Osteoblast (primary cell): ENCODE measurements at regions not wholly inside any gene's neighbourhood (a gene's known extent, or its start where the extent isn't known, plus 50 kb on each side); places are given as distances from the start of the nearest gene placed in this dataset.

Experiments
- DNase-seq: peaks from one replicate; pipeline ENCODE4 v3.0.0; 2011; ENCODE audit warnings: low spot score, mixed read lengths; ENCODE audit not compliant: insufficient read length; ENCODE audit errors: missing footprints
- H2AFZ ChIP-seq: 2 replicates; pipeline ENCODE4 v1.6.0; 2011; ENCODE audit warnings: mild to moderate bottlenecking, low read length
- H3K27ac ChIP-seq: 2 replicates; pipeline ENCODE4 v1.5.1; 2011; ENCODE audit warnings: mild to moderate bottlenecking, low read depth, low read length, moderate library complexity
- H3K27me3 ChIP-seq: 2 replicates; pipeline ENCODE4 v1.6.0; 2012; ENCODE audit warnings: mild to moderate bottlenecking, control low read depth, inconsistent platforms, low read length, moderate library complexity; ENCODE audit not compliant: insufficient read depth
- H3K36me3 ChIP-seq: 2 replicates; pipeline ENCODE4 v1.5.1; 2011; ENCODE audit warnings: mild to moderate bottlenecking, low read length, control low read depth, moderate library complexity; ENCODE audit not compliant: insufficient read depth
- H3K4me1 ChIP-seq: 2 replicates; pipeline ENCODE4 v1.5.1; 2011; ENCODE audit warnings: mild to moderate bottlenecking, low read length, control low read depth, moderate library complexity; ENCODE audit not compliant: insufficient read depth
- H3K4me2 ChIP-seq: 2 replicates; pipeline ENCODE4 v1.6.0; 2011; ENCODE audit warnings: mild to moderate bottlenecking, low read length; ENCODE audit not compliant: insufficient read depth
- H3K4me3 ChIP-seq: fragments of 200-600 bp; sonication (generic); 3 replicates; pipeline ENCODE4 v1.5.1; 2012; ENCODE audit warnings: mild to moderate bottlenecking, low read length, inconsistent platforms; ENCODE audit not compliant: insufficient read depth
- H3K79me2 ChIP-seq: 2 replicates; pipeline ENCODE4 v1.6.0; 2012; ENCODE audit warnings: mild to moderate bottlenecking, low read length, control low read depth, inconsistent platforms; ENCODE audit not compliant: insufficient read depth
- H3K9me3 ChIP-seq: 2 replicates; pipeline ENCODE4 v1.5.1; 2011; ENCODE audit warnings: low read depth, low read length, control low read depth
- H4K20me1 ChIP-seq: 2 replicates; pipeline ENCODE4 v1.6.0; 2012; ENCODE audit warnings: mild to moderate bottlenecking, low read length, control low read depth; ENCODE audit not compliant: insufficient read depth
- TF ChIP-seq, protein P1 (sequence below): IDR thresholded peaks from 2 replicates; pipeline ENCODE4 v1.5.1; 2011; ENCODE audit warnings: mild to moderate bottlenecking, low read depth, low read length, moderate library complexity; ENCODE audit errors: extremely low read depth

DNA sequence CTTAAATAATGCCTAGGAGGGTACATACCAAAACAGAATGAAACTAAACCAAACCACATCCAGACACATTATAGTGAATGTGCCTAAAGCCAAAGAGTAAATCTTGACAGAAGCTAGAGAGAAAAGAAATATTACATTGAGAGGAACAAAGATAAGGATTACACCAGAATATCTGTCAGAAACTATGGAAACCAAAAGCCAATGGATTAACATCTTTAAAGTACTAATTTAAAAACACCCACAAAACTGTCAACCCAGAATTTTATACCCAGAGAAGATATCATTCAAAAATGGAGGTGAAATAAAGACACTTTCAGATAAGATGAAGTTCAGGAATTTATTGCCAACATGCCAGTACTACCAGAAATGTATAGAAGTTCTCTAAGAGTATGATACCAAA is 198.5 kb upstream of the ZEB2 start:
- Histone ChIP-seq H3K4me2 (no peak overlapping the region), H3K9me3 (no peaks in the 10 kb centered on the region), H3K4me1 (no peaks in the 10 kb centered on the region), H4K20me1 (no peaks in the 10 kb centered on the region), H3K27me3 (no peaks in the 10 kb centered on the region), H3K36me3 (no peaks in the 10 kb centered on the region), H2AFZ (no peak overlapping the region), H3K79me2 (no peaks in the 10 kb centered on the region), H3K27ac (no peak overlapping the region), H3K4me3 (no peak overlapping the region)
- TF ChIP-seq, protein P1, sequence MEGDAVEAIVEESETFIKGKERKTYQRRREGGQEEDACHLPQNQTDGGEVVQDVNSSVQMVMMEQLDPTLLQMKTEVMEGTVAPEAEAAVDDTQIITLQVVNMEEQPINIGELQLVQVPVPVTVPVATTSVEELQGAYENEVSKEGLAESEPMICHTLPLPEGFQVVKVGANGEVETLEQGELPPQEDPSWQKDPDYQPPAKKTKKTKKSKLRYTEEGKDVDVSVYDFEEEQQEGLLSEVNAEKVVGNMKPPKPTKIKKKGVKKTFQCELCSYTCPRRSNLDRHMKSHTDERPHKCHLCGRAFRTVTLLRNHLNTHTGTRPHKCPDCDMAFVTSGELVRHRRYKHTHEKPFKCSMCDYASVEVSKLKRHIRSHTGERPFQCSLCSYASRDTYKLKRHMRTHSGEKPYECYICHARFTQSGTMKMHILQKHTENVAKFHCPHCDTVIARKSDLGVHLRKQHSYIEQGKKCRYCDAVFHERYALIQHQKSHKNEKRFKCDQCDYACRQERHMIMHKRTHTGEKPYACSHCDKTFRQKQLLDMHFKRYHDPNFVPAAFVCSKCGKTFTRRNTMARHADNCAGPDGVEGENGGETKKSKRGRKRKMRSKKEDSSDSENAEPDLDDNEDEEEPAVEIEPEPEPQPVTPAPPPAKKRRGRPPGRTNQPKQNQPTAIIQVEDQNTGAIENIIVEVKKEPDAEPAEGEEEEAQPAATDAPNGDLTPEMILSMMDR, result no peak
- DNase-seq, result no peak

DNA sequence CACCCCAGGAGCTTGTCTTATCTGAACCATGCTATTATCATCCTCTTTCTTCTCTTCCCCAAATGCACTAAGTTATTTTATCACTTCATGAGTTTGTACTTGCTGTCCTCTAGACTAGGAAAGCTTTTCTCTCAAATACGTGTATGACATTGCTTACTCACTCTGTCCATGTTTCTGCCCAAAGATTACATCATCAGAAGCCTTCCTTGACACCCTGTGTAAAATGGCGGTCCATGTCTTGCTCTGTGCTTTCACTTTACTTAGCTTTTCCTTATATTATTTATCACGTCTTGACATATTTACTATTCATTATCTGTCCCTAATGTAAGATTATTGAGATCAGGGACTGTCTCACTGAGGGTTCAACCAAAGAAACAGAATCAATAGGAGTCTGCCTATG is 196.1 kb upstream of the ZEB2 start:
- H2AFZ ChIP-seq, result no peak overlapping the region
- H3K27me3 ChIP-seq, result no peaks in the 10 kb centered on the region
- TF ChIP-seq, protein P1, result no peak
- no peaks in the 10 kb centered on the region for H3K9me3 ChIP-seq
- H4K20me1 ChIP-seq, result no peaks in the 10 kb centered on the region
- H3K27ac ChIP-seq, result no peak overlapping the region
- DNase-seq, result no peak
- H3K4me3 ChIP-seq, result no peak overlapping the region
- H3K79me2 ChIP-seq, result no peaks in the 10 kb centered on the region
- H3K36me3 ChIP-seq, result no peaks in the 10 kb centered on the region
- H3K4me1 ChIP-seq, result no peaks in the 10 kb centered on the region
- H3K4me2 ChIP-seq, result no peak overlapping the region

DNA sequence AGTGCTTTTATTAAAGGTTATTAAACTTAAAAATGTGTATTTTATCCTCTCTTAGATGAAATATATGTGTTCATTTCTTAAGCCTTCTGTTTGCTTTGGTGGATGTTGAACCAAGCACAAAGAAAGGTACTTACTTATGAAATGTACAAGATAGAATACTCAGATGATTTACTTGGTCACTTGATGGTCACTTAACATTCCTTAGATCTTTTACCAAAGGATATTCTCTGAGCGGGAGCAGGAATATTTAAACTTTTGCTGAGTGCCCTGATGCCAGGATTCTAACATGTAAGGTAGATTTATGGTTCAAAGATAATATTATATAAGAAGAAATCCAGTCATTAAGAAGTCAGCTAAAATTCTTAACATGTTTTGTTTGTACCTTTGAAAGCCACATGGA is 193.5 kb upstream of the ZEB2 start:
- H3K9me3 ChIP-seq, result no peaks in the 10 kb centered on the region
- no peak for DNase-seq
- TF ChIP-seq, protein P1, result no peak
- H3K4me2 ChIP-seq, result no peak overlapping the region
- H3K4me1 ChIP-seq, result no peaks in the 10 kb centered on the region
- no peaks in the 10 kb centered on the region for H4K20me1 ChIP-seq
- no peak overlapping the region for H3K27ac ChIP-seq
- H2AFZ ChIP-seq, result no peak overlapping the region
- no peaks in the 10 kb centered on the region for H3K36me3 ChIP-seq
- H3K79me2 ChIP-seq, result no peaks in the 10 kb centered on the region
- H3K4me3 ChIP-seq, result no peak overlapping the region
- no peaks in the 10 kb centered on the region for H3K27me3 ChIP-seq

DNA sequence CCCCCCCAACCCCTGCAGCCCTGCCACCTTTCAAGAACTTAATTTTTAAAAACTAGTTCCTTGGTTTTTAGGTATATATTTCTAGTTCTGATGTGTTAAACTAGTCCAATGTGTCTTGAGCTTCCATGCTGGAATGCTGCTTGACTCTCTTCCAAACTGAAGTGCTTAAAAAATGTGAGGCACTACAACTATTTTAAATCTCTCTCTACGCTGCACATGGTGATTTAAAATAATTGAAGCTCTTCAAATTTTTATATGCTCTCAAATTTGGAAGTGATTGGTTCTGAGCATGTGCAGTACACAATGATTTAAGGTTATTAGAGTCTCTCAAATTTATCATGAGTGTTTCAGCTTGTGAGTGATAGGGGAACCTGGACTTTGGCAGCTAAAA is 192.6 kb upstream of the ZEB2 start:
- Histone ChIP-seq H3K4me3 (no peak overlapping the region), H3K36me3 (no peaks in the 10 kb centered on the region), H3K79me2 (no peaks in the 10 kb centered on the region), H3K4me2 (no peak overlapping the region), H3K4me1 (no peaks in the 10 kb centered on the region), H3K27ac (no peak overlapping the region), H4K20me1 (no peaks in the 10 kb centered on the region), H2AFZ (no peak overlapping the region), H3K9me3 (no peaks in the 10 kb centered on the region), H3K27me3 (no peaks in the 10 kb centered on the region)
- DNase-seq, result no peak
- TF ChIP-seq, protein P1, result no peak
